ENCODE measurements at regions not wholly inside any gene's neighbourhood (a gene's known extent, or its start where the extent isn't known, plus 50 kb on each side); places are given as distances from the start of the nearest gene placed in this dataset.

DNA sequence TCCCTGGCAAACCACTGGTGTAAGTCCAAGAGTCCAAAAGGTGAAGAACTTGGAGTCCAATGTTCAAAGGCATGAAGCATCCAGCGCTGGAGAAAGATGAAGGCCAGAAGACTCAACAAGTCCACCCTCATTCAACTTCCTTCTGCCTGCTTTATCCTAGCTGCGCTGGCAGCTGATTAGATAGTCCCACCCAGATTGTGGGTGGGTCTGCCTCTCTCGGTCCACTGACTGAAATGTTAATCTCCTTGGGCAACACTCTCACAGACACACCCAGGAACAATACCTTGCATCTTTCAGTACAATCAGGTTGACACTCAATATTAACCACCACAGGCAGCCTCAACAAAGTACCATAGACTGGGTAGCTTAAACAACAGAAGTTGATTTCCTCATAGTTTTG is 245.9 kb upstream of the IGF1R start:
- TF ChIP-seq, protein P1, sequence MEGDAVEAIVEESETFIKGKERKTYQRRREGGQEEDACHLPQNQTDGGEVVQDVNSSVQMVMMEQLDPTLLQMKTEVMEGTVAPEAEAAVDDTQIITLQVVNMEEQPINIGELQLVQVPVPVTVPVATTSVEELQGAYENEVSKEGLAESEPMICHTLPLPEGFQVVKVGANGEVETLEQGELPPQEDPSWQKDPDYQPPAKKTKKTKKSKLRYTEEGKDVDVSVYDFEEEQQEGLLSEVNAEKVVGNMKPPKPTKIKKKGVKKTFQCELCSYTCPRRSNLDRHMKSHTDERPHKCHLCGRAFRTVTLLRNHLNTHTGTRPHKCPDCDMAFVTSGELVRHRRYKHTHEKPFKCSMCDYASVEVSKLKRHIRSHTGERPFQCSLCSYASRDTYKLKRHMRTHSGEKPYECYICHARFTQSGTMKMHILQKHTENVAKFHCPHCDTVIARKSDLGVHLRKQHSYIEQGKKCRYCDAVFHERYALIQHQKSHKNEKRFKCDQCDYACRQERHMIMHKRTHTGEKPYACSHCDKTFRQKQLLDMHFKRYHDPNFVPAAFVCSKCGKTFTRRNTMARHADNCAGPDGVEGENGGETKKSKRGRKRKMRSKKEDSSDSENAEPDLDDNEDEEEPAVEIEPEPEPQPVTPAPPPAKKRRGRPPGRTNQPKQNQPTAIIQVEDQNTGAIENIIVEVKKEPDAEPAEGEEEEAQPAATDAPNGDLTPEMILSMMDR (conservative IDR thresholded peaks at IDR 0.05; ENCODE audit: low read length) = no peak
- TF ChIP-seq EZH2phosphoT487 (IDR thresholded peaks at IDR 0.05; ENCODE audit: borderline replicate concordance, low read depth, low read length) = no peak
